ENCODE measurements at regions not wholly inside any gene's neighbourhood (a gene's known extent, or its start where the extent isn't known, plus 50 kb on each side); places are given as distances from the start of the nearest gene placed in this dataset.

GRCh38 chr2:191476901-191477300 lies 201.0 kb upstream of the NABP1 start:
- no peak for TF ChIP-seq CTCF (IDR thresholded peaks at IDR 0.05)
- TF ChIP-seq POLR2A (IDR thresholded peaks at IDR 0.05), result no peak

Measured in thyroid gland (tissue), 4 donors.